Stimulated activated naive CD8-positive, alpha-beta T cell treated with anti-CD3 and anti-CD28 coated beads, Interleukin-15, Interleukin-2, amounts not matched to agents 100 ng/mL and 50 ng/mL, for 24 hours (primary cell): ENCODE measurements at regions not wholly inside any gene's neighbourhood (a gene's known extent, or its start where the extent isn't known, plus 50 kb on each side); places are given as distances from the start of the nearest gene placed in this dataset.

ENCODE experiments used
- H3K27ac Mint-ChIP-seq: one replicate; pipeline ENCODE4 v1.8.0; 2021; ENCODE audit warnings: mild to moderate bottlenecking, mixed read lengths
- H3K27me3 Mint-ChIP-seq: one replicate; pipeline ENCODE4 v1.8.0; 2021; ENCODE audit warnings: mixed read lengths
- H3K36me3 Mint-ChIP-seq: one replicate; pipeline ENCODE4 v1.8.0; 2021; ENCODE audit warnings: low read depth, mixed read lengths
- H3K4me1 Mint-ChIP-seq: one replicate; pipeline ENCODE4 v1.8.0; 2021; ENCODE audit warnings: low read depth, mixed read lengths
- H3K4me3 Mint-ChIP-seq: one replicate; pipeline ENCODE4 v1.8.0; 2021; ENCODE audit warnings: mild to moderate bottlenecking, mixed read lengths
- H3K9me3 Mint-ChIP-seq: one replicate; pipeline ENCODE4 v1.8.0; 2021; ENCODE audit warnings: mixed read lengths

GRCh38 chr6:14462135-14462534 is 344.6 kb downstream of the CD83 start:
- H3K4me1 Mint-ChIP-seq, result no peaks in the 10 kb centered on the region
- H3K36me3 Mint-ChIP-seq, result peaks cover 3% of the 10 kb centered on the region
- H3K4me3 Mint-ChIP-seq, result no peak overlapping the region
- no peak overlapping the region for H3K27ac Mint-ChIP-seq
- peaks cover 6% of the 10 kb centered on the region for H3K9me3 Mint-ChIP-seq
- no peaks in the 10 kb centered on the region for H3K27me3 Mint-ChIP-seq

- H3K4me1 Mint-ChIP-seq, result no peaks in the 10 kb centered on the region
- H3K27ac Mint-ChIP-seq, result no peak overlapping the region
- H3K27me3 Mint-ChIP-seq, result no peaks in the 10 kb centered on the region
- peaks cover 3% of the 10 kb centered on the region for H3K36me3 Mint-ChIP-seq
- no peak overlapping the region for H3K4me3 Mint-ChIP-seq
- peaks cover 8% of the 10 kb centered on the region for H3K9me3 Mint-ChIP-seq
Measured at GRCh38 chr6:14462566-14462965, 345.0 kb downstream of the CD83 start.

- Mint-ChIP-seq H3K9me3 (peaks cover 12% of the 10 kb centered on the region), H3K36me3 (peaks cover 3% of the 10 kb centered on the region), H3K4me3 (no peak overlapping the region), H3K4me1 (no peaks in the 10 kb centered on the region), H3K27ac (no peak overlapping the region), H3K27me3 (no peaks in the 10 kb centered on the region)
Measured at GRCh38 chr6:14463110-14463509, 345.5 kb downstream of the CD83 start.

GRCh38 chr6:14464055-14464454 is 346.5 kb downstream of the CD83 start:
- H3K4me3 Mint-ChIP-seq, result no peak overlapping the region
- no peaks in the 10 kb centered on the region for H3K4me1 Mint-ChIP-seq

GRCh38 chr6:14464716-14465115 is 347.1 kb downstream of the CD83 start:
- H3K4me1 Mint-ChIP-seq, result no peaks in the 10 kb centered on the region
- peaks cover 3% of the 10 kb centered on the region for H3K36me3 Mint-ChIP-seq
- H3K4me3 Mint-ChIP-seq, result no peak overlapping the region
- H3K9me3 Mint-ChIP-seq, result peaks cover 24% of the 10 kb centered on the region
- no peaks in the 10 kb centered on the region for H3K27me3 Mint-ChIP-seq
- no peak overlapping the region for H3K27ac Mint-ChIP-seq

More at GRCh38 chr6:14464055-14464454, 346.5 kb downstream of the CD83 start:
- Mint-ChIP-seq H3K27me3 (no peaks in the 10 kb centered on the region), H3K9me3 (peaks cover 18% of the 10 kb centered on the region), H3K36me3 (peaks cover 3% of the 10 kb centered on the region), H3K27ac (no peak overlapping the region)

GRCh38 chr6:14466278-14466677 is 348.7 kb downstream of the CD83 start:
- peaks cover 24% of the 10 kb centered on the region for H3K9me3 Mint-ChIP-seq
- no peaks in the 10 kb centered on the region for H3K4me1 Mint-ChIP-seq
- no peaks in the 10 kb centered on the region for H3K27me3 Mint-ChIP-seq
- H3K36me3 Mint-ChIP-seq, result peaks cover 7% of the 10 kb centered on the region
- no peak overlapping the region for H3K27ac Mint-ChIP-seq
- no peak overlapping the region for H3K4me3 Mint-ChIP-seq

- Mint-ChIP-seq H3K27me3 (no peaks in the 10 kb centered on the region), H3K4me1 (no peaks in the 10 kb centered on the region), H3K36me3 (peaks cover 5% of the 10 kb centered on the region), H3K27ac (no peak overlapping the region), H3K4me3 (no peak overlapping the region), H3K9me3 (peaks cover 24% of the 10 kb centered on the region)
Measured at GRCh38 chr6:14467591-14467990, 350.0 kb downstream of the CD83 start.

GRCh38 chr6:14468647-14469321 is 351.2 kb downstream of the CD83 start:
- Mint-ChIP-seq H3K9me3 (peaks cover 24% of the 10 kb centered on the region), H3K36me3 (peaks cover 4% of the 10 kb centered on the region), H3K4me3 (no peak overlapping the region), H3K27me3 (no peaks in the 10 kb centered on the region), H3K4me1 (no peaks in the 10 kb centered on the region), H3K27ac (no peak overlapping the region)

- no peak overlapping the region for H3K27ac Mint-ChIP-seq
- peaks cover 8% of the 10 kb centered on the region for H3K4me1 Mint-ChIP-seq
- H3K9me3 Mint-ChIP-seq, result peaks cover 21% of the 10 kb centered on the region
- H3K4me3 Mint-ChIP-seq, result no peak overlapping the region
- peaks cover 4% of the 10 kb centered on the region for H3K36me3 Mint-ChIP-seq
- H3K27me3 Mint-ChIP-seq, result no peaks in the 10 kb centered on the region
Measured at GRCh38 chr6:14470101-14470500, 352.5 kb downstream of the CD83 start.

- H3K36me3 Mint-ChIP-seq, result peaks cover 4% of the 10 kb centered on the region
- H3K27ac Mint-ChIP-seq, result no peak overlapping the region
- H3K27me3 Mint-ChIP-seq, result no peaks in the 10 kb centered on the region
- peaks cover 8% of the 10 kb centered on the region for H3K4me1 Mint-ChIP-seq
- H3K9me3 Mint-ChIP-seq, result peaks cover 18% of the 10 kb centered on the region
- H3K4me3 Mint-ChIP-seq, result no peak overlapping the region
Measured at GRCh38 chr6:14470671-14471070, 353.1 kb downstream of the CD83 start.

- no peak overlapping the region for H3K4me3 Mint-ChIP-seq
- no peak overlapping the region for H3K27ac Mint-ChIP-seq
- peaks cover 17% of the 10 kb centered on the region for H3K9me3 Mint-ChIP-seq
- H3K27me3 Mint-ChIP-seq, result no peaks in the 10 kb centered on the region
- peaks cover 4% of the 10 kb centered on the region for H3K36me3 Mint-ChIP-seq
- peaks cover 8% of the 10 kb centered on the region for H3K4me1 Mint-ChIP-seq
Measured at GRCh38 chr6:14472255-14472985, 354.8 kb downstream of the CD83 start.

- no peaks in the 10 kb centered on the region for H3K27me3 Mint-ChIP-seq
- peak overlapping the region; percentile 20 for H3K27ac Mint-ChIP-seq
- H3K9me3 Mint-ChIP-seq, result peaks cover 12% of the 10 kb centered on the region
- peaks cover 8% of the 10 kb centered on the region for H3K4me1 Mint-ChIP-seq
- H3K4me3 Mint-ChIP-seq, result no peak overlapping the region
- peaks cover 4% of the 10 kb centered on the region for H3K36me3 Mint-ChIP-seq
Measured at GRCh38 chr6:14472986-14473337, 355.4 kb downstream of the CD83 start.

GRCh38 chr6:14474816-14475215 is 357.2 kb downstream of the CD83 start:
- Mint-ChIP-seq H3K4me1 (peaks cover 12% of the 10 kb centered on the region), H3K27ac (no peak overlapping the region), H3K27me3 (no peaks in the 10 kb centered on the region), H3K4me3 (no peak overlapping the region), H3K36me3 (peaks cover 4% of the 10 kb centered on the region), H3K9me3 (peaks cover 4% of the 10 kb centered on the region)

GRCh38 chr6:14475306-14475705 is 357.7 kb downstream of the CD83 start:
- Mint-ChIP-seq H3K36me3 (peaks cover under 1% of the 10 kb centered on the region), H3K9me3 (peaks cover 4% of the 10 kb centered on the region)

GRCh38 chr6:14476793-14477531 is 359.4 kb downstream of the CD83 start:
- Mint-ChIP-seq H3K9me3 (peaks cover 9% of the 10 kb centered on the region), H3K4me3 (no peak overlapping the region), H3K27me3 (no peaks in the 10 kb centered on the region), H3K27ac (no peak overlapping the region), H3K36me3 (peaks cover 4% of the 10 kb centered on the region), H3K4me1 (peaks cover 12% of the 10 kb centered on the region)

More at GRCh38 chr6:14475306-14475705, 357.7 kb downstream of the CD83 start:
- Mint-ChIP-seq H3K27ac (no peak overlapping the region), H3K27me3 (no peaks in the 10 kb centered on the region), H3K4me1 (peaks cover 12% of the 10 kb centered on the region), H3K4me3 (no peak overlapping the region)
